ENCODE measurements at regions not wholly inside any gene's neighbourhood (a gene's known extent, or its start where the extent isn't known, plus 50 kb on each side); places are given as distances from the start of the nearest gene placed in this dataset.

- no peak for TF ChIP-seq CTCF (optimal IDR thresholded peaks at IDR 0.05 in 1 of 3, IDR thresholded peaks at IDR 0.05 in 1 of 3, conservative IDR thresholded peaks at IDR 0.05 in 1 of 3; ENCODE audit: extremely low read depth in 1 of 3, insufficient read depth in 2 of 3, low read length in 3 of 3)
- TF ChIP-seq EZH2 (IDR thresholded peaks at IDR 0.05; ENCODE audit: low read length): no peak
Measured at GRCh38 chr11:44377121-44377520, 67.2 kb upstream of the ALX4 start.
